SK-MEL-5 (cell line): ENCODE measurements at regions not wholly inside any gene's neighbourhood (a gene's known extent, or its start where the extent isn't known, plus 50 kb on each side); places are given as distances from the start of the nearest gene placed in this dataset.

Experiments
- DNase-seq: peaks from one replicate; pipeline ENCODE4 v3.0.0-alpha.2; 2016; ENCODE audit warnings: low read depth, low spot score
- in situ Hi-C: cut with HindIII; loops from 2 replicates; pipeline ENCODE4 v1.10.0; 2016; ENCODE audit warnings: low sequenced_read_pairs, high pct_unique_total_duplicates, low pct_unique_long_range_greater_than_20kb

GRCh38 chr3:13252207-13252606 lies 167.9 kb downstream of the NUP210 start:
- in situ Hi-C loops = no loop called here
- no peak for DNase-seq

GRCh38 chr3:13251166-13251903 lies 168.8 kb downstream of the NUP210 start:
- in situ Hi-C loops = no loop called here
- no peak for DNase-seq

DNA sequence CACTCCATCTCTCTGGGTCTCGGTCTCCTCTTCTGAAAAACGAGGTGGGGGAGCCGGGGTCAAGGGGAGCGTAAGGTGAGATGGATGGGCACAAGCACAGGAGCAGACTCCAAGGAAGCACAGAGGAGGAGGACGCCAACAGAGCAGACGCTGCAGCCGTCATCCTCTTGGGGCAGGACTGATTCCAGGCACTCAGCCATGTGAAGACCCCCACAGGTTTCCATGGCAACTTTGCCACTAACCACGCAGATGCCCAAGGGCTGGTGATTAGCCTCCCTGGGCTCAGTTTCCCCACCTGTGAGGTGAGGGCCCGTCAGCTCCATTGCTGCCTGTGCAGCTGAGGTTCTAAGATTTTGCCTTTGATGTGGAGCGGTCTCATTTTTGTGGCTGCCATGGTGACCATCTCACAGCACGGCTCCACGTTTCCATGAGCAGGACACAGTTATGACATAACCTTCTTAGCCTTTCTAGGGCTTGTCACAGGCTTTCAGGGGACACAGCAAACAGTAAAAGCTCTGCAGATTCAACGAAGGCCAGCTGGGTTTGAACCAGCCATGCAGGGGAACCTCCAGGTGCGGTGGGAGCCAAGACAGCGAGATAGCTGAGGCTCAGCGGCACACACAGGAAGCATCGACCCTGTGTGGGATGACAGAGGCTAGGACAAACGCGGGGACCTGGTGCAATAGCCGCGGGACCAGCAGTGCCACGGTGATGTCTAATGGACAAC lies 170.3 kb downstream of the NUP210 start:
- no peak for DNase-seq
- in situ Hi-C loops = no loop called here

DNA sequence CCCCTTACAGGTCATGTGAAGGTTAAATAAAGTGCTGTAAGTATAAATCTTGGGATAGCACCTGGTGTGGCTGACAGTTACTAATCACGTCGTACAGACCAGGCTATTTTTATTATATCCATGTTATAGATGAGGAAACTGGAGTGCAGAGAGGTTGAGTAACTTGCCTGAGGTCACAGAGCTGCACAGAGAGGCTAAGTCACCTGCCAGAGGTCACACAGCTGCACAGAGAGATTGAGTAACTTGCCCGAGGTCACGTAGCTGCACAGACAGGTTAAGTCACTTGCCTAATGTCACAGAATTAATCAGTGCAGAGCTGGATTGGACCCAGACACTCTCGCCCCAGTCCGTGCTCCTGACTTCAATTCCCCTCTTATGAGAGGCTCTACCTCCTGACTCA lies 171.5 kb downstream of the NUP210 start:
- in situ Hi-C loops = no loop called here
- no peak for DNase-seq

- DNase-seq = no peak
- in situ Hi-C loops = no loop called here
Observed at GRCh38 chr3:13245615-13245978, 172.4 kb upstream of the IQSEC1 start.

DNA sequence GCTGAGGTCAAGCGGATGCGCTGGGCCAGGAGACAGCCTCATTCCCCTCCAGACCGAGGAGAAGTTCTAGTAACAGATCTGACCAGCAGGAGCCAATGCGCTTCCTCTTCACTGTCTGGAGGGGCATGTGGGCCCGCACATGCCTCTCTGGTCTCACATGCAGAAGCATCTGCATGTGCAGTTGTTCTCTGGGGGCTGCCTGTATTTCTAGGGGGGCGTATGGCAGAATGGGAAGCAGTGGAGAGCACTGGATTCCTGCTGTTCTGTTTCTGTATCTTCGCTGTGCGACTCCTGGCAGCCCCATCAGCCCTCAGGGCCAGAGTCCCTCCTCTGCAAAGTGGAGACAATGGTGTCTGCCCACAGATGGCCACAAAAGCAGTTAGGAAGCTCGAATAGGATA lies 170.4 kb upstream of the IQSEC1 start:
- in situ Hi-C loops = no loop called here
- no peak for DNase-seq

- in situ Hi-C loops = no loop called here
- DNase-seq = no peak
Observed at GRCh38 chr3:13242364-13242737, 169.1 kb upstream of the IQSEC1 start.

DNA sequence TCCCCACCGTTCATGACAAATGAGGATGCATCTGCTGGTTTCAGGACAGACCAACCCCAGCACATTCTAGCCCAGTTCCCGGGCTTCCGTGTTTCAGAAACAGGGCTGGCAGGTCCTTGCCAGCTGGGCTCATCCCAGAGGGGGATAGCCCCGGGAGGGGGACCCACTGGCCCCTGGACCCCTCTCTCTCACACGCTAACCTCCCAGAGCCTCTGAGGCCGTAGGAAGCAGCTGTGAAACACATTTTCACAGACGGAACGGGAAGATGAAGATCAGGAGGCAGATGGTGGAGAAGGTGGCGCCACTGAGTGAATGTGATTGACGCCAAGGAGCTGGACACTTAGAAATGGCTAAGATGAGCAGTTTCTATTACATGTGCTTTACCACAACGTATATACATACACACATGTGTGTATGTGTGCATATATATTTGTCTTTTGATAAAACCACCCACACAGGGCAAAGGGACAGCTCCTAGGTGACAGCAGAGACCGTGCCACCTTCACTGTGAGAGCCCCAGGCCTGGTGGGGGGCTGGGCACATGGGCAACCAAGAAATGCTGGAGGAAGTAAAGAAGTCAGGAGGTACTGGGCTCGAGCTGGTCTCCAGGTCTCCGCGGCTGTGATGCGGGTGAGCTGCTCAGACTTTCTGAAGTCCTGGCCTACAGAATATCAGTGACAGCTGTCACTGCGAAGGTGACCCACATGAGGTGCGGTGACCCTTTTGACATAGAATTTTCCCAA lies 168.6 kb upstream of the IQSEC1 start:
- in situ Hi-C loops = no loop called here
- no peak for DNase-seq

- DNase-seq = no peak
- in situ Hi-C loops = no loop called here
Observed at GRCh38 chr3:13240928-13241618, 167.8 kb upstream of the IQSEC1 start.

GRCh38 chr3:13239467-13239760 lies 166.2 kb upstream of the IQSEC1 start:
- in situ Hi-C loops = no loop called here
- no peak for DNase-seq

- in situ Hi-C loops = no loop called here
- DNase-seq = no peak
Observed at GRCh38 chr3:13238687-13239466, 165.6 kb upstream of the IQSEC1 start.

DNA sequence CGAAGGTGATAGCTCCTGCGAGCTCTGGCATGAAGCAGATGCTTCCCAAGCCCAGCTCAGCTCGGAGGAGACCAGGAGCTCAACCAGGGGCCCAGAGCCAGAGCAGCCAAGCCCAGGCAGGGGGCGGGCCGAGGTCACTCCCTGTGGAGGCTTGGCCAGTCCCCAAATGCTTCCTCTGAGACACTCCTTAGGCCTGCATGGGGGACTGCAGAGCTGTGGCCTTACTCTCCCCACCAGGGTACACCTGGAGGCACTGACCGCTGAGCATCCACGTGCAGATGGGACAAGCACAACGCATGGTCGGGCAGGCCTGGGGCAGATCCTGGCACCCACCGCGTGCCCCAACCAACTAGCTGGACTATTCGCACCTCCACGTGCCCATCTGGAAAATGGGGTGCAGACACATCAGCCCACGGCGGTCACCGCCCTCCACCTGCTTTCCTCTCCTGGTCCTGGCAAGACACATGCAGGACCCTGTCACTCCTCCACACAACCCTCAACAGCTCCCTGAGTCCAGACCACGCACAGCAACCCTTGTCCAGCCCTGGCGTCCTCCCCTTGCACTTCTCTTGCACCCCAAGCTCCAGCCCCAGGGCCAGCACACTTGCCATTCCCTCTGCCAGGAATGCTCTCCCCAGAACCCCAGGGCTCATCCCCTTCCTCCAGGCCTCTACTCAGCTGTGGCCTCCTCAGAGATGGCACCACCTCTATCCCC lies 164.7 kb upstream of the IQSEC1 start:
- DNase-seq = no peak
- in situ Hi-C loops = no loop called here

- in situ Hi-C loops = no loop called here
- DNase-seq = no peak
Observed at GRCh38 chr3:13236557-13237173, 163.4 kb upstream of the IQSEC1 start.

DNA sequence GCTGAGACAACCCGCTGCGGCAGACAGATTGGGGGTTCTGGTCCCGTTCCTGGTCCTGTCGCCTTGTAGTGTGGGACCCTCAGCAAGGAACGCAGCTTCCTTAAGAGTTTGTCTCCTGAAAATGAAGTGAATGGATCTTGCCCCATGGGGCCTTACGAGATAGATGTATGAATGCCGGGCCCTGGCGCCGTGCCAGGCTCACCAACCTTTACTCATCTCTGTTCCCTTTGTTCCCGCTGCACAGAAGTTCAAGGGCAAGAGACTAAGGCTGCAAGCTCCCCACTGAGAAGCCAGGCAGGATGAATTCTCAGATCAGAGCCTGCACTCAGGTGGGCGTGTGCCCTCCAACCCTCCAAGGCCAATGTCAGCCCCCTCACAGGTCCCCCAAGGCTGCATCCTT lies 162.7 kb upstream of the IQSEC1 start:
- in situ Hi-C loops = no loop called here
- no peak for DNase-seq

DNA sequence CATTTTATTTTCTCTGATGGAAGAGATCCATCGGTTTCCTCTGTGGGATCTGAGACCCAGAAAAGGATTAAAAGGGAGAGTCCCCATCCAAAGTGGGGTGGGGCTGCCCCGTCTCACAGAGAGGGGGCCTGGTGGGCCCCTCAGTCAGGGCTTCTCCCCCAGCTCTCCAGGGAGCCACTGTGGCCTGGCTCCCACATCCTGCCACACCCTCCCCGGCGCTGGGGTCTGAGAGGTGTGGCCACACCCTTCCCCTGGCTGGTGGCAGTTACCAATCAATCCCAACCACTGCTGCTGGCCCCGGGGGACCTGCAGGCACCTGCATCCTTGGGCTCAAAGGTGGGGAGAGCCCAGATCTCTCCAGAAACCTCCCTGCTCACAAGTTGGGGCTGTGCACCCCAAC lies 161.8 kb upstream of the IQSEC1 start:
- no peak for DNase-seq
- in situ Hi-C loops = no loop called here

DNA sequence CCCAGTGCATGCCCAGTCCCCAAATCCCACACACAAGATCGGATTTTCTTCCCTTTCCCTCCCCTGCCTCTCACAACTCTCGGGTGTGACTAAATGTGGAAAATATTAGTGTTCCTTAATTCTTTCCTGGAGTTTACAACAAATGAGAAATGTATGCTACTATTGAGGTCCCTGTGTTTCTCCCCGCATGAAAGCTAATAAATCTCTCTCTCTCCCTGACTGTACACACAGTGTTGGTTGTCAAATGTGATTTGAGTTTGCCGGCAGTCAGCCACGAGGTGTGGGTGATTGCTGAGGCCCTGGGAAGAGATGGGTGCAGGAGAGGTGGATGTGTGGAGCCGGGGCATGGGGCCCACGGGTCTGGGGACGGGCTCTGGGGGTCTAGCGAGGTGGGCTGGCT lies 161.4 kb upstream of the IQSEC1 start:
- DNase-seq = no peak
- in situ Hi-C loops = no loop called here
